HEK293 (cell line): ENCODE measurements at regions not wholly inside any gene's neighbourhood (a gene's known extent, or its start where the extent isn't known, plus 50 kb on each side); places are given as distances from the start of the nearest gene placed in this dataset.

ENCODE experiments used
- CTCF ChIA-PET: fragments of 350-600 bp; formaldehyde crosslinking; extraction: SDS; loops from one replicate; lab custom pipeline; 2021; ENCODE audit warnings: antibody characterized with exemption; lab: Yijun Ruan, JAX
- POLR2A ChIA-PET: fragments of 300-600 bp; formaldehyde crosslinking; extraction: SDS; loops from one replicate; lab custom pipeline; 2020; ENCODE audit warnings: antibody characterized with exemption, inconsistent platforms; lab: Yijun Ruan, JAX
- H3K27ac ChIP-seq: fragments of 200-500 bp; sonication (Bioruptor generic); 2 replicates; pipeline ENCODE4 v1.5.1; 2014; ENCODE audit warnings: low read depth, low read length, control low read depth, inconsistent platforms; ENCODE audit errors: extremely low read depth
- H3K36me3 ChIP-seq, 2 experiments: fragments of 200-500 bp in 1 of 2; sonication (Bioruptor generic) in 1 of 2; 1 replicate in 1 of 2; 2 replicates in 1 of 2; pipeline ENCODE4 v1.5.1; 2014 to 2017; ENCODE audit warnings: inconsistent platforms in 2 of 2, low read length in 2 of 2; ENCODE audit not compliant: control insufficient read depth in 2 of 2, insufficient read depth in 1 of 2
- H3K4me1 ChIP-seq: fragments of 200-500 bp; sonication (Bioruptor generic); 2 replicates; pipeline ENCODE4 v1.5.1; 2014; ENCODE audit warnings: mild to moderate bottlenecking, low read length, inconsistent platforms; ENCODE audit not compliant: control insufficient read depth, insufficient read depth
- H3K4me3 ChIP-seq: 2 replicates; pipeline ENCODE4 v1.5.1; 2011; ENCODE audit warnings: low read depth, mild to moderate bottlenecking, control low read depth, low read length, moderate library complexity
- H3K9me3 ChIP-seq: fragments of 200-500 bp; sonication (Bioruptor generic); 2 replicates; pipeline ENCODE4 v1.5.1; 2014; ENCODE audit warnings: low read depth, low read length, inconsistent platforms; ENCODE audit not compliant: control insufficient read depth, insufficient read depth
- HOXC10 ChIP-seq: sonication (generic); formaldehyde crosslinking; IDR thresholded peaks from 2 replicates; pipeline ENCODE4 v1.8.1; 2023; ENCODE audit warnings: mild to moderate bottlenecking, missing genetic modification reagents
- KLF1 ChIP-seq: fragments of 450-650 bp; formaldehyde crosslinking; IDR thresholded peaks from 2 replicates; pipeline ENCODE4 v1.5.1; 2016; ENCODE audit warnings: missing biosample characterization, missing genetic modification characterization
- MYNN ChIP-seq: fragments of 450-650 bp; formaldehyde crosslinking; IDR thresholded peaks from 2 replicates; pipeline ENCODE4 v1.5.1; 2016; ENCODE audit warnings: missing biosample characterization, missing genetic modification characterization, borderline replicate concordance
- PRDM6 ChIP-seq: fragments of 450-650 bp; formaldehyde crosslinking; IDR thresholded peaks from 2 replicates; pipeline ENCODE4 v1.5.1; 2017; ENCODE audit warnings: missing biosample characterization, missing genetic modification characterization
- WT1 ChIP-seq: fragments of 450-650 bp; formaldehyde crosslinking; IDR thresholded peaks from 2 replicates; pipeline ENCODE4 v1.5.1; 2016; ENCODE audit warnings: missing biosample characterization, missing genetic modification characterization
- ZBTB44 ChIP-seq: fragments of 450-650 bp; IDR thresholded peaks from 2 replicates; pipeline ENCODE4 v1.5.1; 2018; ENCODE audit warnings: missing biosample characterization, mild to moderate bottlenecking, missing genetic modification characterization
- ZNF132 ChIP-seq: fragments of 450-650 bp; formaldehyde crosslinking; IDR thresholded peaks from 2 replicates; pipeline ENCODE4 v1.5.1; 2017; ENCODE audit warnings: missing biosample characterization, missing genetic modification characterization, borderline replicate concordance
- ZNF184 ChIP-seq: fragments of 450-650 bp; IDR thresholded peaks from 2 replicates; pipeline ENCODE4 v1.5.1; 2018; ENCODE audit warnings: missing biosample characterization, mild to moderate bottlenecking, missing genetic modification characterization
- ZNF362 ChIP-seq: fragments of 450-650 bp; formaldehyde crosslinking; IDR thresholded peaks from 2 replicates; pipeline ENCODE4 v1.5.1; 2016; ENCODE audit warnings: missing biosample characterization, missing genetic modification characterization
- ZNF37A ChIP-seq: fragments of 450-650 bp; IDR thresholded peaks from 2 replicates; pipeline ENCODE4 v1.5.1; 2018; ENCODE audit warnings: missing biosample characterization, missing genetic modification characterization
- ZNF488 ChIP-seq: fragments of 450-650 bp; formaldehyde crosslinking; IDR thresholded peaks from 2 replicates; pipeline ENCODE4 v1.5.1; 2016; ENCODE audit warnings: missing biosample characterization, missing genetic modification characterization
- ZNF518A ChIP-seq: fragments of 450-650 bp; formaldehyde crosslinking; conservative IDR thresholded peaks from 2 replicates; pipeline ENCODE4 v1.5.1; 2016; ENCODE audit warnings: low read depth, missing biosample characterization, missing genetic modification characterization
- ZNF530 ChIP-seq: fragments of 450-650 bp; formaldehyde crosslinking; IDR thresholded peaks from 2 replicates; pipeline ENCODE4 v1.5.1; 2016; ENCODE audit warnings: low read depth, missing biosample characterization, missing genetic modification characterization
- ZNF544 ChIP-seq: fragments of 450-650 bp; formaldehyde crosslinking; IDR thresholded peaks from 2 replicates; pipeline ENCODE4 v1.5.0; 2017; ENCODE audit warnings: missing biosample characterization, missing genetic modification characterization
- ZNF596 ChIP-seq: fragments of 450-650 bp; IDR thresholded peaks from 2 replicates; pipeline ENCODE4 v1.5.0; 2018; ENCODE audit warnings: missing biosample characterization, mild to moderate bottlenecking, missing genetic modification characterization, moderate library complexity
- ZNF707 ChIP-seq: fragments of 450-650 bp; formaldehyde crosslinking; IDR thresholded peaks from 2 replicates; pipeline ENCODE4 v1.5.1; 2016; ENCODE audit warnings: missing biosample characterization, missing genetic modification characterization
- ZNF830 ChIP-seq: fragments of 450-650 bp; IDR thresholded peaks from 2 replicates; pipeline ENCODE4 v1.5.0; 2018; ENCODE audit warnings: missing biosample characterization, missing genetic modification characterization, low read depth, mild to moderate bottlenecking, moderate library complexity

- ChIA-PET POLR2A (interaction anchor here (0.6 kb wide), 1 partner anchor 95 kb away, joined by 3 read pairs; no protein-coding TSS in a partner anchor), CTCF (no interaction called here)
- Histone ChIP-seq H3K9me3 (no peaks in the 10 kb centered on the region), H3K4me3 (no peak overlapping the region), H3K27ac (no peak overlapping the region), H3K36me3 (no peaks in the 10 kb centered on the region), H3K4me1 (no peaks in the 10 kb centered on the region)
- TF ChIP-seq WT1 (tag by site-specific recombination) (no peak), ZNF132 (tag by site-specific recombination) (no peak), ZBTB44 (tag by site-specific recombination) (no peak), ZNF37A (no peak), ZNF184 (no peak), HOXC10 (CRISPR knock-in tag) (no peak)
Observed at GRCh38 chr7:118000480-118001202, 127.4 kb upstream of the CTTNBP2 start.

GRCh38 chr7:118003476-118003875 lies 130.2 kb upstream of the CTTNBP2 start:
- H3K27ac ChIP-seq, result no peak overlapping the region
- H3K4me3 ChIP-seq, result no peak overlapping the region
- CTCF ChIA-PET, result no interaction called here
- H3K9me3 ChIP-seq, result no peaks in the 10 kb centered on the region
- H3K4me1 ChIP-seq, result no peaks in the 10 kb centered on the region
- TF ChIP-seq ZNF488 (no peak), ZNF596 (tag by site-specific recombination) (no peak), ZNF544 (no peak), ZNF830 (tag by site-specific recombination) (no peak), MYNN (no peak), PRDM6 (no peak), KLF1 (no peak), ZNF362 (tag by site-specific recombination) (no peak), ZNF707 (tag by site-specific recombination) (no peak), ZNF518A (tag by site-specific recombination) (no peak), ZNF530 (tag by site-specific recombination) (no peak)
- POLR2A ChIA-PET, result no interaction called here
- H3K36me3 ChIP-seq, result no peaks in the 10 kb centered on the region
